NCI-H2029 treated with DMSO at 0.1 percent for 48 hours (cell line): ENCODE measurements at regions not wholly inside any gene's neighbourhood (a gene's known extent, or its start where the extent isn't known, plus 50 kb on each side); places are given as distances from the start of the nearest gene placed in this dataset.
A peak's percentile ranks its signal among the peaks of the same experiment; 100 is the strongest.
"Not testable (repeated sequence)": the region's sequence is repeated elsewhere in the genome, so short reads cannot be mapped to it uniquely, and the experiment has no call there.

Experiments used
- DNase-seq: peaks from one replicate; lab custom pipeline; 2025; lab: John Stamatoyannopoulos, UW

GRCh38 chr7:98727146-98727709 lies 110.1 kb downstream of the NPTX2 start:
- DNase-seq = no peak

GRCh38 chr7:98728555-98728954 lies 111.5 kb downstream of the NPTX2 start:
- DNase-seq = no peak

GRCh38 chr7:98729121-98729520 lies 112.0 kb downstream of the NPTX2 start:
- no peak for DNase-seq

GRCh38 chr7:98730326-98730725 lies 113.2 kb downstream of the NPTX2 start:
- DNase-seq = no peak

GRCh38 chr7:98731651-98732050 lies 114.6 kb downstream of the NPTX2 start:
- no peak for DNase-seq

GRCh38 chr7:98733036-98733435 lies 116.0 kb downstream of the NPTX2 start:
- peak; percentile 25 for DNase-seq

GRCh38 chr7:98735801-98736200 lies 118.7 kb downstream of the NPTX2 start:
- DNase-seq = no peak

GRCh38 chr7:98736461-98736860 lies 119.4 kb downstream of the NPTX2 start:
- DNase-seq = not testable (repeated sequence)

- DNase-seq = no peak
Measured at GRCh38 chr7:98737176-98737575, 120.1 kb downstream of the NPTX2 start.

GRCh38 chr7:98740643-98741042 lies 123.6 kb downstream of the NPTX2 start:
- no peak for DNase-seq

- DNase-seq = peak; percentile 13
Measured at GRCh38 chr7:98745722-98746318, 124.0 kb downstream of the TMEM130 start.

- no peak for DNase-seq
Measured at GRCh38 chr7:98748090-98748489, 121.7 kb downstream of the TMEM130 start.

- no peak for DNase-seq
Measured at GRCh38 chr7:98753176-98753575, 116.6 kb downstream of the TMEM130 start.

- DNase-seq = peak; percentile 65
Measured at GRCh38 chr7:98753989-98754479, 115.8 kb downstream of the TMEM130 start.

GRCh38 chr7:98755138-98755898 lies 114.5 kb downstream of the TMEM130 start:
- no peak for DNase-seq

- DNase-seq = no peak
Measured at GRCh38 chr7:98758157-98758556, 111.7 kb downstream of the TMEM130 start.

GRCh38 chr7:98760201-98760651 lies 109.6 kb downstream of the TMEM130 start:
- no peak for DNase-seq

- no peak for DNase-seq
Measured at GRCh38 chr7:98761225-98761624, 108.6 kb downstream of the TMEM130 start.

GRCh38 chr7:98762620-98763019 lies 107.2 kb downstream of the TMEM130 start:
- DNase-seq = no peak

GRCh38 chr7:98763441-98763840 lies 106.4 kb downstream of the TMEM130 start:
- DNase-seq = no peak

- no peak for DNase-seq
Measured at GRCh38 chr7:98764946-98765345, 104.9 kb downstream of the TMEM130 start.

- not testable (repeated sequence) for DNase-seq
Measured at GRCh38 chr7:98770085-98770484, 99.7 kb downstream of the TMEM130 start.

- DNase-seq = no peak
Measured at GRCh38 chr7:98771519-98771918, 98.3 kb downstream of the TMEM130 start.
